ENCODE measurements at regions not wholly inside any gene's neighbourhood (a gene's known extent, or its start where the extent isn't known, plus 50 kb on each side); places are given as distances from the start of the nearest gene placed in this dataset.

DNA sequence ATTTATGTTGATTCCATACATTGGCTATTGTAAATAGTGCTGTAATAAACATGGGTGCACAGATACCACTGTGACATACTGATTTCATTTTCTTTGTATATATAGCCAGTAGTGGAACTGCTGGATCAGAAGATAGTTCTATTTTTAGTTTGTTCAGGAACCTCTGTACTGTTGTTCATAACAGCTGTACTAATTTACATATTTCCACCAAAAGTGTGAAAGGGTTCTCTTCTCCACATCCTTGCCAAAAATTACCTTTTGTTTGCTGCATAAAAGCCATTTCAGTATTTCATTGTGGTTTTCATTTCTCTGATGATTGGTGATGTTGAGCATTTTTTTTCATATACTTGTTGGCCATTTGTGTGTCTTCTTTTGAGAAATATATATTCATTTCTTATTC is 1962.1 kb downstream of the PCDH9 start:
- POLR2A ChIA-PET, result no interaction called here
- no peak for DNase-seq (ENCODE audit: extremely low spot score)
- TF ChIP-seq FOXM1 (IDR thresholded peaks at IDR 0.05; ENCODE audit: borderline replicate concordance), result no peak
- TF ChIP-seq FOXA1 (IDR thresholded peaks at IDR 0.05), result no peak
- TF ChIP-seq BHLHE40 (IDR thresholded peaks at IDR 0.05; ENCODE audit: borderline replicate concordance), result no peak
- TF ChIP-seq, protein P1, sequence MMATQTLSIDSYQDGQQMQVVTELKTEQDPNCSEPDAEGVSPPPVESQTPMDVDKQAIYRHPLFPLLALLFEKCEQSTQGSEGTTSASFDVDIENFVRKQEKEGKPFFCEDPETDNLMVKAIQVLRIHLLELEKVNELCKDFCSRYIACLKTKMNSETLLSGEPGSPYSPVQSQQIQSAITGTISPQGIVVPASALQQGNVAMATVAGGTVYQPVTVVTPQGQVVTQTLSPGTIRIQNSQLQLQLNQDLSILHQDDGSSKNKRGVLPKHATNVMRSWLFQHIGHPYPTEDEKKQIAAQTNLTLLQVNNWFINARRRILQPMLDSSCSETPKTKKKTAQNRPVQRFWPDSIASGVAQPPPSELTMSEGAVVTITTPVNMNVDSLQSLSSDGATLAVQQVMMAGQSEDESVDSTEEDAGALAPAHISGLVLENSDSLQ (IDR thresholded peaks at IDR 0.05), result no peak
- TF ChIP-seq SUZ12 (IDR thresholded peaks at IDR 0.05), result no peak
- TF ChIP-seq CTBP1 (IDR thresholded peaks at IDR 0.05; ENCODE audit: borderline replicate concordance), result no peak
- TF ChIP-seq HDGF (IDR thresholded peaks at IDR 0.05; ENCODE audit: borderline replicate concordance), result no peak
- no peak for TF ChIP-seq FOXK2 (IDR thresholded peaks at IDR 0.05)
- TF ChIP-seq TARDBP (IDR thresholded peaks at IDR 0.05), result no peak
- CTCF ChIA-PET, result interaction anchor here (0.7 kb wide), 1 partner anchor 1190 kb away, joined by 3 read pairs; no protein-coding TSS in a partner anchor

DNA sequence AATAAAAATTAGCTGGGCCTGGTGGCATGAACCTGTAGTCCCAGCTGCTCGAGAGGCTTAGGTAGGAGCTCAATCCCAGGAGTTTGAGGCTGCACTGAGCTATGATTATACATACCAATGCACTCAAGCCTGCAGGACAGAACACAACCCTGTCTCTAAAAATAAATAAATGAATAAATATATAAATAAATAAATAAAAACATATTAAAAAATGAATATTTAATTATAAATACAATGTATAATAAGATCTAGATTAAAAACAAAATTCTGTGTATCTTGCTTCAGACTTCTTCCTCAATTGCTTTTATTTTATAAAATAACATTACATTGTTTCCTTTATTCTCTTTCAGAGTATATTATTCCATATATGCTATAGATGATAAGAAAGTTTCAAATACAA is 1964.1 kb downstream of the PCDH9 start:
- no peak for TF ChIP-seq SP1 (IDR thresholded peaks at IDR 0.05)
- no peak for TF ChIP-seq L3MBTL2 (conservative IDR thresholded peaks at IDR 0.05)
- TF ChIP-seq LEF1 (IDR thresholded peaks at IDR 0.05; ENCODE audit: borderline replicate concordance), result no peak
- TF ChIP-seq SUZ12 (IDR thresholded peaks at IDR 0.05), result no peak
- TF ChIP-seq FOXK2 (IDR thresholded peaks at IDR 0.05), result no peak
- TF ChIP-seq FOXA1 (IDR thresholded peaks at IDR 0.05), result no peak
- no peak for TF ChIP-seq NFRKB (IDR thresholded peaks at IDR 0.05)
- TF ChIP-seq HDGF (IDR thresholded peaks at IDR 0.05; ENCODE audit: borderline replicate concordance), result no peak
- no peak for TF ChIP-seq CTBP1 (IDR thresholded peaks at IDR 0.05; ENCODE audit: borderline replicate concordance)
- TF ChIP-seq ARNT (IDR thresholded peaks at IDR 0.05), result no peak
- no peak for TF ChIP-seq TARDBP (IDR thresholded peaks at IDR 0.05)
- TF ChIP-seq ZNF384 (IDR thresholded peaks at IDR 0.05), result no peak
- TF ChIP-seq, protein P1 (IDR thresholded peaks at IDR 0.05), result no peak
- no peak for TF ChIP-seq BHLHE40 (IDR thresholded peaks at IDR 0.05; ENCODE audit: borderline replicate concordance)
- no peak for TF ChIP-seq ELF4 (IDR thresholded peaks at IDR 0.05)
- no peak for TF ChIP-seq FOXM1 (IDR thresholded peaks at IDR 0.05; ENCODE audit: borderline replicate concordance)
- CTCF ChIA-PET, result no interaction called here
- POLR2A ChIA-PET, result no interaction called here

DNA sequence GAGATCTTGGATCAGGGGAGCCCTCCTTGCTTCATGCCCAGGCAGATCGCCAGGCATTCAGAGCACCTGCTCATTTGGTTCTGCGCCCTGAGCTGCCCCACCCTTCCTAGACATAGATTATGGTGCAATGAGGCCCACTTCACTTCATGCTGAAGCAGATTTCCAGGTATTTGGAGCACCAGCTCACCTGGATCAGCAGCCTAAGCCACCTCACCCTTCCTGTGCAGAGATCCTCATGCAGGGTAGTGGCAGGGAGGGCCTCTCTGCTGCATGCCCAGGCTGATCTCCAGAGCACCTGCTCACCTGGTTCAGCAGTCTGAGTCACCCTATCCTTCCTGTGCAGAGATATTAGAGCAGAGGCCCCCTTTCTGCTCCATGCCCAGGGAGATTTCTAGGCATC is 1966.1 kb downstream of the PCDH9 start:
- ChIA-PET POLR2A (no interaction called here), CTCF (no interaction called here)
- DNase-seq (ENCODE audit: extremely low spot score), result no peak
- TF ChIP-seq ZNF384 (IDR thresholded peaks at IDR 0.05) (no peak), SUZ12 (IDR thresholded peaks at IDR 0.05) (no peak), HDGF (IDR thresholded peaks at IDR 0.05; ENCODE audit: borderline replicate concordance) (no peak), TARDBP (IDR thresholded peaks at IDR 0.05) (no peak), SP1 (IDR thresholded peaks at IDR 0.05) (no peak), FOXM1 (IDR thresholded peaks at IDR 0.05; ENCODE audit: borderline replicate concordance) (no peak), LEF1 (IDR thresholded peaks at IDR 0.05; ENCODE audit: borderline replicate concordance) (no peak), L3MBTL2 (conservative IDR thresholded peaks at IDR 0.05) (no peak), ARNT (IDR thresholded peaks at IDR 0.05) (no peak), ELF4 (IDR thresholded peaks at IDR 0.05) (no peak), CTBP1 (IDR thresholded peaks at IDR 0.05; ENCODE audit: borderline replicate concordance) (no peak), NFRKB (IDR thresholded peaks at IDR 0.05) (no peak), FOXK2 (IDR thresholded peaks at IDR 0.05) (no peak), FOXA1 (IDR thresholded peaks at IDR 0.05) (no peak), BHLHE40 (IDR thresholded peaks at IDR 0.05; ENCODE audit: borderline replicate concordance) (no peak)
- TF ChIP-seq, protein P1 (IDR thresholded peaks at IDR 0.05), result no peak

More for the DNA sequence above, 1964.1 kb downstream of the PCDH9 start:
- no peak for DNase-seq (ENCODE audit: extremely low spot score)

DNA sequence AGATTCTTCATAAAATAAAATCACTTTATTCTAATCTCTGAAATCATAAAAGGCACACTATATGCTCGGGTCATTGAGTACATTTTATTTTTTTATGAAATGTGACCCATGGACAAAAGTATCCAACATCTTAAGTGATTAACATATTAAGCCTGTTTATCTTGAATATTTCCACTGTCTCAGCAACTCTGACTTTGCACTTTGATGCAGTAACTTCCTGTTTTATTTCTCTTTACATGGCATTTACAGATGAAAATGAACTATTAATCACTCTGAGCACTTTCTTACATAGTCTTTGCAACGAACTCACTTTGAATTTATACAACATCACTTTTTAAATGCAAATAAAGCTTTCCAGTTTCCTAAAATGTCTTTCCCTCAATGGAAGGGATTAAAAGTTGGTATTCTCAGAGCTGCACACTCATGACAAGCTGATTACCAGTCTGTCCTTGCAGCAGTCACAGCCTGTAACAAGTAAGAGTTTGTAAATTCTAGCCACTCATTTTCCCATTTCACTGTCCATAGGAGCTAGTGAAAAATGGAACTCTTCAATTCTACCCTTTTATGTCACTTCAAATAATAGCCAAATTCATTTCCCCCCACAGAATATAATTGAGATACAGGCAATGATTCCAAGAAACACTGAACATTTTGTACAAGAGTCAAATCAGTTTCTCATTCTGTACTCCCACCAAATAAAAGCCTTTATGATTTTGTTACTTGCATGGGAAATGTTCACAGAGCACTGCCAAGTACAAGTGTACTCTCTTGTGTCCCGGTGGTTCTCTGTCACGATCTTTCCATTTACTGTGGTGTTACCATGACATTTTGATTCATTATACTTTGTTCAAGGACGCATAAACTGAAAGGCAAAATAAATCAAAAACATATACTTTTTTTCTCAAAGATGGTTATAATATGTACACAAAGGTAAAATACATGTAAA is 1968.9 kb downstream of the PCDH9 start:
- DNase-seq (ENCODE audit: extremely low spot score), result no peak
- ChIA-PET CTCF (interaction anchor here (0.6 kb wide), 1 partner anchor 16 kb away, joined by 3 read pairs; no protein-coding TSS in a partner anchor), POLR2A (no interaction called here)
- TF ChIP-seq FOXA1 (IDR thresholded peaks at IDR 0.05) (no peak), ARNT (IDR thresholded peaks at IDR 0.05) (no peak), NFRKB (IDR thresholded peaks at IDR 0.05) (no peak), TARDBP (IDR thresholded peaks at IDR 0.05) (no peak), ZNF384 (IDR thresholded peaks at IDR 0.05) (no peak), SUZ12 (IDR thresholded peaks at IDR 0.05) (no peak), SP1 (IDR thresholded peaks at IDR 0.05) (no peak), FOXM1 (IDR thresholded peaks at IDR 0.05; ENCODE audit: borderline replicate concordance) (no peak)
- TF ChIP-seq, protein P1 (IDR thresholded peaks at IDR 0.05), result 0 out of 2 replicates have a peak, but pooled peaks have one; percentile 14

DNA sequence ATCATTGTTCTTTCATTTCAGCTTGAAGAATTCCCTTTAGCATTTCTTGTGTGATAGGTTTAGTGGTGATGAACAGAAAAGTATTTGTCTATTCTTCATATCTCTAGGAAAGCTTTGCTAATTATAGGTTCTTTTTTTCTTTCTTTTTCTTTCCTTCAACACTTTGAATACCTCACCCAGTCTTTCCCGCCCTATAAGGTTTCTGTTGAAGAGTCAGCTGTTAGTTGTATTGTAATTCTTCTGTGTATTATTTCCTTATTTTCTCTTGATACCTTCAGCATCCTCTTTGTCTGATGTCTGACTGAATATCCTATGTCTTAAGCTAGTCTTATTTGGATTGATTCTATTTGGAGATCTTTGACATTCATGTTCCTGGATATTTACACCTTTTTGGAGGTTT is 1989.4 kb downstream of the PCDH9 start:
- TF ChIP-seq LEF1 (IDR thresholded peaks at IDR 0.05; ENCODE audit: borderline replicate concordance), result no peak
- peak; percentile 76 for TF ChIP-seq L3MBTL2 (conservative IDR thresholded peaks at IDR 0.05)
- ChIA-PET POLR2A (interaction anchor here (0.7 kb wide), 1 partner anchor 9 kb away, joined by 3 read pairs; no protein-coding TSS in a partner anchor), CTCF (interaction anchor here (1.3 kb wide), 1 partner anchor 398 kb away, joined by 3 read pairs; no protein-coding TSS in a partner anchor)
- no peak for DNase-seq (ENCODE audit: extremely low spot score)

Data from HEK293T (cell line).